Heart left ventricle (tissue), 13 donors: ENCODE measurements at regions not wholly inside any gene's neighbourhood (a gene's known extent, or its start where the extent isn't known, plus 50 kb on each side); places are given as distances from the start of the nearest gene placed in this dataset.

Source experiments
- POLR2A ChIP-seq, 2 donors: fragments of 450-650 bp; IDR thresholded peaks; one replicate each; pipeline ENCODE4 v1.6.1; 2017; ENCODE audit warnings: antibody characterized with exemption in 2 of 2, mild to moderate bottlenecking in 2 of 2, moderate library complexity in 2 of 2
- TF ChIP-seq, protein P1 (sequence below), 12 donors: fragments of 200-600 bp; sonication (generic) in 4 of 12; IDR thresholded peaks; one replicate each; pipeline versions ENCODE4 v1.5.0 to v1.8.0; 2018 to 2022; ENCODE audit warnings: antibody characterized with exemption in 12 of 12, mild to moderate bottlenecking in 5 of 12
- donor health status: ischemic (EF 13 %, LVEDD 7.1; RV severe dilation, severe dysfunction).
- donor health status: DM: no; HTN: yes; CAD: no.
- donor health status: DM: no; HTN: no; CAD: no.
- donor health status: ischemic (EF 25% LVEDD 6.9; RV normal size, moderate dysfunction).
- donor health status: ischemic (EF 25% LVEDD 5.7; RV mildly dilated, moderate dysfunction).
- donor health status: ischemic (EF 35%, LVEDD 5.7; RV mildly dilated, moderate dysfunction).
- donor health status: nonischemic (EF 11% LVEDD 7.7; RV severe dilation, severe dysfunction).
- donor health status: DM: yes; HTN: yes; CAD: no.
- donor health status: PGD.
- donor health status: ischemic (EF 29% LVEDD 5.4; RV normal size, mild dysfunction).
- donor health status: nonischemic (EF 23%, LVEDD 6.1; RV moderate dilation, normal function).

DNA sequence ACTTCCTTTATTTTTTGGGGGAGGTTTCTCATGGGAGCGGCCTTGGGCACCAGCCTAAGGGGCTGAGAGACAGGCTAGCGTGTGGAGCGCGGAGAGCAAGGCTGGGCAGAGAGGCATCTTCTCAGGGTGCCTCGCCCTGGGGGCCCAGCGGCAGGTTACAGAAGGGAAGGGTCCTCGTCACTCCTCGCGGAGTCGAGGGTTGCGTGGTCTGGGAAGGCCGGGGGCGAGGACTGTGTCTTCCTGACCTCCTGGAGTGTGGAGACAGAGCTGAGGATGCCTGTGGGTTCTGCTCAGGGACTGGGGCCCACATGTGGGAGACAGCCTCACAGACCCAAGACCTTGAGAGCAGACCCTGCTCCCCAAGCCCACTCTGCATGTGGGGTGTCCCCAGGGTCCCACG is 79.6 kb upstream of the LRPAP1 start:
- TF ChIP-seq, protein P1, sequence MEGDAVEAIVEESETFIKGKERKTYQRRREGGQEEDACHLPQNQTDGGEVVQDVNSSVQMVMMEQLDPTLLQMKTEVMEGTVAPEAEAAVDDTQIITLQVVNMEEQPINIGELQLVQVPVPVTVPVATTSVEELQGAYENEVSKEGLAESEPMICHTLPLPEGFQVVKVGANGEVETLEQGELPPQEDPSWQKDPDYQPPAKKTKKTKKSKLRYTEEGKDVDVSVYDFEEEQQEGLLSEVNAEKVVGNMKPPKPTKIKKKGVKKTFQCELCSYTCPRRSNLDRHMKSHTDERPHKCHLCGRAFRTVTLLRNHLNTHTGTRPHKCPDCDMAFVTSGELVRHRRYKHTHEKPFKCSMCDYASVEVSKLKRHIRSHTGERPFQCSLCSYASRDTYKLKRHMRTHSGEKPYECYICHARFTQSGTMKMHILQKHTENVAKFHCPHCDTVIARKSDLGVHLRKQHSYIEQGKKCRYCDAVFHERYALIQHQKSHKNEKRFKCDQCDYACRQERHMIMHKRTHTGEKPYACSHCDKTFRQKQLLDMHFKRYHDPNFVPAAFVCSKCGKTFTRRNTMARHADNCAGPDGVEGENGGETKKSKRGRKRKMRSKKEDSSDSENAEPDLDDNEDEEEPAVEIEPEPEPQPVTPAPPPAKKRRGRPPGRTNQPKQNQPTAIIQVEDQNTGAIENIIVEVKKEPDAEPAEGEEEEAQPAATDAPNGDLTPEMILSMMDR (IDR thresholded peaks at IDR 0.05) = no peak
- no peak for TF ChIP-seq POLR2A (IDR thresholded peaks at IDR 0.05)
